Nephron progenitor cell (in vitro differentiated cells): ENCODE measurements at regions not wholly inside any gene's neighbourhood (a gene's known extent, or its start where the extent isn't known, plus 50 kb on each side); places are given as distances from the start of the nearest gene placed in this dataset.

Source experiments
- DNase-seq: peaks from one replicate; pipeline ENCODE4 v3.0.0; 2021
- H3K27ac Mint-ChIP-seq: 2 replicates; pipeline ENCODE4 v1.8.0; 2021; ENCODE audit warnings: mild to moderate bottlenecking, moderate library complexity, mixed read lengths
- H3K27me3 Mint-ChIP-seq: 2 replicates; pipeline ENCODE4 v1.8.0; 2021; ENCODE audit warnings: mild to moderate bottlenecking, low read depth, mixed read lengths; ENCODE audit not compliant: poor library complexity
- H3K36me3 Mint-ChIP-seq: 2 replicates; pipeline ENCODE4 v1.8.0; 2021; ENCODE audit warnings: low read depth, mixed read lengths
- H3K4me1 Mint-ChIP-seq: 2 replicates; pipeline ENCODE4 v1.8.0; 2021; ENCODE audit warnings: mixed read lengths
- H3K4me3 Mint-ChIP-seq: 2 replicates; pipeline ENCODE4 v1.8.0; 2021; ENCODE audit warnings: mild to moderate bottlenecking, moderate library complexity, mixed read lengths
- H3K9me3 Mint-ChIP-seq: 2 replicates; pipeline ENCODE4 v1.8.0; 2021; ENCODE audit warnings: mild to moderate bottlenecking, moderate library complexity, mixed read lengths
- TF ChIP-seq, protein P1 (sequence below): fragments of 200-600 bp; sonication (generic); IDR thresholded peaks from 2 replicates; pipeline ENCODE4 v1.5.0; 2021; ENCODE audit warnings: antibody characterized with exemption

DNA sequence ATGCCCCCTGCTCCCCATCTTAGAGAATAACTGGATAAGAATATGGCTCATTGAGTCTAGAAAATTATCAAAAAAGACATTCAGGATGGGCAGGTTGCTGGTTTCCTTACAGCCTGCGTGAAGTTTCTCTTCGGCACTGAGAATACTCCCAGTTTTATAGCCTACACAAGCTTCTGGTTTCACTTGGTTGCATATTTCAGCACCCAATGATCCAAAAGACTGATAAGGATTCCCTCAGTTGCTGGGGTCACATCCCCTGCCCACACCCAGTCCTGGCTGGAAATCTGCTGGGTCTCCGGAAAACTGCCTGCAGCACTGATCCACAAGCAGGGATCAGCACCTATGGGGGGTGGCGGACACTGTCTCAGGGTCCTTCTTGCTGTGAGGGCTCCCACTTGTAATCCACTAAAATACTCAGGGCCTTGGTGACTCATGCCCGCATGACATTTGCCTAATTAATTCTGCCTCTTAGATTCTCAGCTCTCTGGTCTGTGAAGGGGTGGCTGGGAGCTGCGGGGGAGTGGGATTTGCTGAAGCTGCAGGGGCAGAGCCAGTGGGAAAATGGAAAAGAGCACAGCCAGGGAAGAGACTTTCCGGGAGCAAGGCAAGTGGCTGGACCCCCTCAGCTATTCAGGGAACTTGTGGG is 142.5 kb downstream of the ZNF648 start:
- H3K4me1 Mint-ChIP-seq, result peaks cover 15% of the 10 kb centered on the region
- DNase-seq, result peak; percentile 23
- H3K27ac Mint-ChIP-seq, result peak overlapping the region; percentile 91
- TF ChIP-seq, protein P1, sequence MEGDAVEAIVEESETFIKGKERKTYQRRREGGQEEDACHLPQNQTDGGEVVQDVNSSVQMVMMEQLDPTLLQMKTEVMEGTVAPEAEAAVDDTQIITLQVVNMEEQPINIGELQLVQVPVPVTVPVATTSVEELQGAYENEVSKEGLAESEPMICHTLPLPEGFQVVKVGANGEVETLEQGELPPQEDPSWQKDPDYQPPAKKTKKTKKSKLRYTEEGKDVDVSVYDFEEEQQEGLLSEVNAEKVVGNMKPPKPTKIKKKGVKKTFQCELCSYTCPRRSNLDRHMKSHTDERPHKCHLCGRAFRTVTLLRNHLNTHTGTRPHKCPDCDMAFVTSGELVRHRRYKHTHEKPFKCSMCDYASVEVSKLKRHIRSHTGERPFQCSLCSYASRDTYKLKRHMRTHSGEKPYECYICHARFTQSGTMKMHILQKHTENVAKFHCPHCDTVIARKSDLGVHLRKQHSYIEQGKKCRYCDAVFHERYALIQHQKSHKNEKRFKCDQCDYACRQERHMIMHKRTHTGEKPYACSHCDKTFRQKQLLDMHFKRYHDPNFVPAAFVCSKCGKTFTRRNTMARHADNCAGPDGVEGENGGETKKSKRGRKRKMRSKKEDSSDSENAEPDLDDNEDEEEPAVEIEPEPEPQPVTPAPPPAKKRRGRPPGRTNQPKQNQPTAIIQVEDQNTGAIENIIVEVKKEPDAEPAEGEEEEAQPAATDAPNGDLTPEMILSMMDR, result no peak
- H3K4me3 Mint-ChIP-seq, result no peak overlapping the region
- peaks cover 14% of the 10 kb centered on the region for H3K27me3 Mint-ChIP-seq
- H3K36me3 Mint-ChIP-seq, result no peaks in the 10 kb centered on the region
- H3K9me3 Mint-ChIP-seq, result peaks cover 16% of the 10 kb centered on the region

DNA sequence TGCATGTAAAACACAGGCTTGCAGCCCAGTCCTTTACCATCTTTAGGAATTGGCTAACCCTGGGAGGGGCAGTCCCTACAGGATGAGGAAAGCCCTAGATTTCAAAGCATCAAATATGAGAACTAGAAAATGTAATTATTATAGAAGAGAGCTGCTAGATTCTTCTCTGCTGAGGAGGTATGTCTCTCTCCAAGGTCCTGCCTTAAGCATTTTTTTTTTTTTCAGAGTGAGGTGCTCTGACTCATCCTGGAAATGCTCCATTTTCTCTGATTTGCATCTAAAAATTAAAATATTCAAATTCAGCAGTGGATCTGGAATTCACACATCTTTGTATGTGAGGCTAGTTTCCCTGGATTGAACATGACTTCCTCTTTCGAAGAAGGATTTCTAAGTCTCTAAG is 149.8 kb downstream of the ZNF648 start:
- TF ChIP-seq, protein P1, result no peak
- no peaks in the 10 kb centered on the region for H3K36me3 Mint-ChIP-seq
- no peaks in the 10 kb centered on the region for H3K9me3 Mint-ChIP-seq
- no peaks in the 10 kb centered on the region for H3K4me1 Mint-ChIP-seq
- H3K27ac Mint-ChIP-seq, result no peak overlapping the region
- no peak for DNase-seq
- H3K27me3 Mint-ChIP-seq, result peaks cover 16% of the 10 kb centered on the region
- no peak overlapping the region for H3K4me3 Mint-ChIP-seq

DNA sequence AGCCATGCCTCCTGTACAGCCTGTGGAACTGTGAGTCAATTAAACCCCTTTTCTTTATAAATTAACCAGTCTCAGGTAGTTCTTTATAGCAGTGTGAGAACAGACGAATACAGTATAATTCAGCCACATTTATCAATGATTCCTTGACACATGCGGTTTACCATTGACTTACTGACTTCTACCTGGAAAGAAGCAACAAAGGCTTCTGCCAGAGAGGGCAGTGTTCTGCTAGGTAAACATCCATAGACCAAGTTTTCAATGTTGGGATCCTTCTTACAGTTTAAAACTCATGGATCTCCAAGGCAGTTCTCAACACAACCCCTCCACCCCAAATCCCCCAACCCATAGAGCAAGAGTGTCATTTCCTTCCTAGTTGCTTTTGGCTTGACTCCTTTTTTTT is 150.6 kb downstream of the ZNF648 start:
- no peaks in the 10 kb centered on the region for H3K4me1 Mint-ChIP-seq
- no peaks in the 10 kb centered on the region for H3K9me3 Mint-ChIP-seq
- peaks cover 19% of the 10 kb centered on the region for H3K27me3 Mint-ChIP-seq
- H3K4me3 Mint-ChIP-seq, result no peak overlapping the region
- TF ChIP-seq, protein P1, result peak; percentile 27
- H3K36me3 Mint-ChIP-seq, result no peaks in the 10 kb centered on the region
- no peak overlapping the region for H3K27ac Mint-ChIP-seq
- no peak for DNase-seq

DNA sequence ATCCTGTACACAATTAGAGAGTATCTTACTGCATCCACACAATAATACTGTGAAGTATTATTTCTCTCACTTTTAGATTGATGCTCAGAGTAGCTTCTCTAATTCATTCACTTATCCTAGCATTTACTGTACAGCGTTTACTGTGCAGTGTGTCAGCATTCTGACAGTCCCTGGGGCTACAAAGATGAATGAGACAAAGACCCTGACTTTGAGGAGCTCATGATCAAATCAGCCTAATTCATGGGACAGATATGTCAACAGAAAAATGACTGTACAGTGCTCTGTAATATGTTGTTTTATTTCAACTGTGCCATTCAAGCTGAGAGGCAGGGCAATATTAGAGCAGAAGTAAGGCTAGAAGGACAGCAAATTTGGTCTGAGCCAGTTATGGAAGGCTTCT is 152.5 kb downstream of the ZNF648 start:
- Mint-ChIP-seq H3K27me3 (peaks cover 21% of the 10 kb centered on the region), H3K9me3 (no peaks in the 10 kb centered on the region), H3K36me3 (no peaks in the 10 kb centered on the region), H3K4me3 (no peak overlapping the region), H3K27ac (no peak overlapping the region), H3K4me1 (no peaks in the 10 kb centered on the region)
- DNase-seq, result no peak
- TF ChIP-seq, protein P1, result no peak

DNA sequence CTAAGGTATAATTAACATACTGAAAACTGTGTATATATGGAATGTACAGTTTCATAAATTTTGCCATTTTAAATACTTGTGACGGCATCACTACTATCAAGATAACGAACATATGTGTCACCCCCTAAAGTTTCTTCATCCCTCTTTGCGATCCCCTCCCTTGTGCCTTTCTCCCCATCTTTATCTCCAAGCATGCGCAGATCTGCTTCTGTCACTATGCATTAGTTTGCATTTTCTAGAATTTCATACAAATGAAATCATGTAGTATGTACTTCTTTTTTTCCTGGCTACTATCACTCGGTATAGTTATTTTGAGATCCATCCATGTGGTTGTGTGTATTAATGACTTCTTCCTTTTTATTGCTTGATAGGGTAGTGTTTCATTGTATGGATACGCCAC is 154.9 kb downstream of the ZNF648 start:
- no peak for DNase-seq
- Mint-ChIP-seq H3K9me3 (no peaks in the 10 kb centered on the region), H3K27ac (no peak overlapping the region), H3K36me3 (no peaks in the 10 kb centered on the region), H3K4me3 (no peak overlapping the region), H3K4me1 (no peaks in the 10 kb centered on the region), H3K27me3 (peaks cover 21% of the 10 kb centered on the region)
- TF ChIP-seq, protein P1, result no peak

DNA sequence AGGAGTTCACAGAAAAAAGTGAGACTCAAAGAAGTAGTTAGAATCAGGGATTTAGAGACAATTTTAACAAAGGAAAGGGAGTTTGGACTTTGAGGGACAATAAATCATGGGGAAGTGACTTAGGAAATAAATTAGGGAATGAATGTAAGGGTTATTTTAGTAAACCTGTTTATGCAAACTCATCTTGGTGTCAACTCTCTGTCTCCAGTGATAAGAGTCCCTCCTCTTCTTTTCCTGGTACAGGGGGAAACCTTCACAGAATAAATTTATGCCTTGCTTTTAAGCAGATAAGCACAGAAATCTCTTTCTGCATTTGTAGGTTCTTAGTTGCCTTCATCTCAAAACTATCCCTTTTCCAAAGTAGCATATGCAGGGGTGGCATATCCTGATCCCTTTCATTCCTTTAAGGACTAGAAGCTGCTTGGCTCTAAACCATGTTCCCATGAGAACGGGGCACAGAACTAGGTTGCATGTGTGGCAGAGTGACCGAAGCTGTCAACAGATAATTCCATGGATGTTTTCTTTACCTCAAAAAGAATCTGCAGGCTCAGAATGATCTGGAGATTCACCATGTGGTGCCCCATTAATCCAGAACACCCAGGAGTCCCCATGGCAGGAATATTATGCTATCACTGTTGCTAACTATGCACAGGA is 155.4 kb downstream of the ZNF648 start:
- Mint-ChIP-seq H3K27me3 (peaks cover 21% of the 10 kb centered on the region), H3K4me3 (no peak overlapping the region), H3K27ac (no peak overlapping the region), H3K9me3 (no peaks in the 10 kb centered on the region), H3K36me3 (no peaks in the 10 kb centered on the region), H3K4me1 (no peaks in the 10 kb centered on the region)
- no peak for DNase-seq
- TF ChIP-seq, protein P1, result no peak
